ENCODE measurements at regions not wholly inside any gene's neighbourhood (a gene's known extent, or its start where the extent isn't known, plus 50 kb on each side); places are given as distances from the start of the nearest gene placed in this dataset.

DNA sequence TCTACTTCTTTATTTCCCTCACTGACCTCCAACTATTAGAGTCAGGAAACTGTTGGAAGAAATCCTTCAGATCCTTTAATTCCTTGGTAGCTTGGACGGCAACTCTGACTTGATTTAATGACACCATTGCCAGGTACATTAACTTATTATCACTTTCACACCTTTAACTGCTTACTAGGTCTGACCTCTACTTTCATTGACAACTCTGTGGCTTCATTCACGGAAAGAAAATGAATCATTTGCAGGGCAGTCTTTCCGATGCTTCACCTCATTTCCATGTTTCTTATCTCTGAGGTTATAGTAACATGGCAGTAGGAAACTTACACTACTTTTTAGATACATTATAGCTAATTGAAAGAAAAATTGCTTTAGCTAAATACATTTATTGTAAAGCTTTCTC lies 82.6 kb upstream of the PDGFD start:
- TF ChIP-seq CTCF (conservative IDR thresholded peaks at IDR 0.05 in 1 of 2, IDR thresholded peaks at IDR 0.05 in 1 of 2; ENCODE audit: extremely low read depth in 1 of 2, insufficient read depth in 1 of 2, low read depth in 1 of 2, low read length in 2 of 2) (no peak), EZH2 (IDR thresholded peaks at IDR 0.05; ENCODE audit: borderline replicate concordance, low read length) (no peak)
